Esophagus squamous epithelium (tissue), 5 donors: ENCODE measurements at regions not wholly inside any gene's neighbourhood (a gene's known extent, or its start where the extent isn't known, plus 50 kb on each side); places are given as distances from the start of the nearest gene placed in this dataset.
"Not testable (repeated sequence)": the region's sequence is repeated elsewhere in the genome, so short reads cannot be mapped to it uniquely, and the experiment has no call there.

ENCODE experiments used
- DNase-seq: peaks from one replicate; lab custom pipeline; 2025; lab: John Stamatoyannopoulos, UW
- H3K27ac ChIP-seq, 4 donors: fragments of 200-600 bp; sonication (generic); one replicate each; pipeline ENCODE4 v1.5.1; 2016 to 2019; ENCODE audit warnings: mild to moderate bottlenecking in 1 of 4
- H3K27me3 ChIP-seq, 4 donors: fragments of 200-600 bp; sonication (generic); 1 replicate in 3 of 4; 2 replicates in 1 of 4; pipeline versions ENCODE4 v1.5.1 to v1.6.0; 2017 to 2021; ENCODE audit warnings: antibody characterized with exemption in 1 of 4
- H3K36me3 ChIP-seq, 3 donors: fragments of 200-600 bp; sonication (generic); one replicate each; pipeline ENCODE4 v1.5.1; 2016 to 2019
- H3K4me1 ChIP-seq, 3 donors: fragments of 200-600 bp; sonication (generic); one replicate each; pipeline ENCODE4 v1.5.1; 2017 to 2019
- H3K4me3 ChIP-seq, 4 donors: fragments of 200-600 bp; sonication (generic); 1 replicate in 3 of 4; 2 replicates in 1 of 4; pipeline ENCODE4 v1.5.1; 2016 to 2019; ENCODE audit warnings: mild to moderate bottlenecking in 2 of 4, moderate library complexity in 1 of 4
- H3K9me3 ChIP-seq, 3 donors: fragments of 200-600 bp; sonication (generic); one replicate each; pipeline ENCODE4 v1.5.1; 2016 to 2019
- POLR2A ChIP-seq, 4 donors: fragments of 450-650 bp; IDR thresholded peaks; one replicate each; pipeline ENCODE4 v1.6.1; 2017; ENCODE audit warnings: antibody characterized with exemption in 4 of 4, mild to moderate bottlenecking in 4 of 4, moderate library complexity in 3 of 4
- WGBS, 2 donors: methylation state at CpG; one replicate each; pipeline ENCODE4 v1.1.5; 2018; 5-methylcytosine and 5-hydroxymethylcytosine counted together
- intact Hi-C: fragments of 100-400 bp; cut with DNase I; formaldehyde crosslinking; loops from one replicate; pipeline ENCODE4 v1.15.0; 2022
- TF ChIP-seq, protein P1 (sequence below), 6 experiments: fragments of 450-650 bp in 4 of 6; fragments of 200-600 bp in 2 of 6; sonication (generic) in 2 of 6; IDR thresholded peaks; one replicate each; pipeline ENCODE4 v1.5.1; 2016 to 2019; ENCODE audit warnings: antibody characterized with exemption in 6 of 6, mild to moderate bottlenecking in 4 of 6, moderate library complexity in 4 of 6
- donor health status: DM: yes; HTN: yes; CAD: no.

DNA sequence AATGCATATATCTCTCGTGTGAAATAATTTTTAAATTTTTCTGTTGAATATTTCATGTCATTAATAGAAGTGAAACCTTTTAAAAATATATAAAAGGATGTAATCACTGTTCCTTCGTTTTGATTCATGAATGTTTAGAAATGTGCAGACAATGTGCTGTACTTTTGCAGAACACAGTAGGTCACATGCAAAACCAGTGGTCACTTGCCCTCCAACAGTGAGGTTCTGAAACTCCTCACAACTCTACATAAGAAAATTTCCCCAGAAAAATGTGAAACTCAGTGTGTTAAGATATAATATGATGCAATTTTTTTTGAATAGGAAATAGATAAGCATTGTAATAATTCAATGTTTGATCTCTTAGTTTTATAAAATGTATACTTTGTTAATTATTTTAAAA lies 747.7 kb upstream of the CDH18 start:
- H3K4me1 ChIP-seq, intact Hi-C loops, H3K27me3 ChIP-seq, H3K27ac ChIP-seq, H3K36me3 ChIP-seq, H3K4me3 ChIP-seq, DNase-seq, H3K9me3 ChIP-seq: not testable (repeated sequence)
- 35 to 52% methylated on average over 2 of the region's 2 CpGs for WGBS, 2 donors

DNA sequence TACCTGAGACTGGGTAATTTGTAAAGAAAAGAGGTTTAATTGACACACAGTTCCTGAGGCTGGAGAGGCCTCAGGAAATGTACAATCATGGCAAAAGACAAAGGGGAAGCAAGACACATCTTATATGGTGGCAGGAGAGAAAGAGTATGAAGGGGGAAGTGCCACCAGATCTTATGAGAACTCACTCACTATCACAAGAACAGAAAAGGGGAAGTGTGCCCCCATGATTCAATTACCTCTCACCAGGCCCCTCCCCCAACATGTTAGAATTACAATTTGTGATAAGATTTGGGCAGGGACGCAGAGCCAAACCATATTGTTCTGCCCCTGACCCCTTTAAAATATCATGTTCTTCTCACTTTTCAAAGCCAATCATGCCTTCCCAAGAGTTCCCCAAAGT lies 744.2 kb upstream of the CDH18 start:
- not testable (repeated sequence) for DNase-seq

DNA sequence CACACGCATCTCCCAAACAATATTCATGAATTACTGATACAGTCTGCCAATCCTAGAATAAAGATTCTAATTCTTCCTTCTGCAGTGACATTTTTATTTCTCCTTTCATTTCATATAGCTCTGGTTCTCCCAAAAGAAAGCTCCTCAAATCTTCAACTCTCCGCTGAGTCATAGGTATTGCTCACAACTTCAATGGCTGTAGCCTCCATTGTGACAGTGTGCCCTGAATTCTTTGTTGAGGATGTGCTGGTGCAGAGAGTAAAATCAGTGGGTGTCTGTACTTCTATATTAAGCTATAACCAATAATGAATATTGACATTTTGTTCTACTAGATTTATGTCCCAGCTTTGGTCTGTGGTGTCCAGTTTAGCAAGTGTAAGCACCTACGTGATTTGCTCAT lies 733.3 kb upstream of the CDH18 start:
- H3K36me3 ChIP-seq, H3K9me3 ChIP-seq, DNase-seq, H3K4me1 ChIP-seq, intact Hi-C loops, H3K4me3 ChIP-seq, H3K27me3 ChIP-seq, H3K27ac ChIP-seq: not testable (repeated sequence)
- 86 to 100% methylated on average over 1 to 2 of the region's 3 CpGs for WGBS, 2 donors

More for the DNA sequence above, 744.2 kb upstream of the CDH18 start:
- H3K4me1 ChIP-seq, intact Hi-C loops, H3K36me3 ChIP-seq, H3K4me3 ChIP-seq, H3K27me3 ChIP-seq, H3K27ac ChIP-seq, H3K9me3 ChIP-seq: not testable (repeated sequence)
- 80 to 89% methylated on average over 1 of the region's 1 CpG for WGBS, 2 donors

DNA sequence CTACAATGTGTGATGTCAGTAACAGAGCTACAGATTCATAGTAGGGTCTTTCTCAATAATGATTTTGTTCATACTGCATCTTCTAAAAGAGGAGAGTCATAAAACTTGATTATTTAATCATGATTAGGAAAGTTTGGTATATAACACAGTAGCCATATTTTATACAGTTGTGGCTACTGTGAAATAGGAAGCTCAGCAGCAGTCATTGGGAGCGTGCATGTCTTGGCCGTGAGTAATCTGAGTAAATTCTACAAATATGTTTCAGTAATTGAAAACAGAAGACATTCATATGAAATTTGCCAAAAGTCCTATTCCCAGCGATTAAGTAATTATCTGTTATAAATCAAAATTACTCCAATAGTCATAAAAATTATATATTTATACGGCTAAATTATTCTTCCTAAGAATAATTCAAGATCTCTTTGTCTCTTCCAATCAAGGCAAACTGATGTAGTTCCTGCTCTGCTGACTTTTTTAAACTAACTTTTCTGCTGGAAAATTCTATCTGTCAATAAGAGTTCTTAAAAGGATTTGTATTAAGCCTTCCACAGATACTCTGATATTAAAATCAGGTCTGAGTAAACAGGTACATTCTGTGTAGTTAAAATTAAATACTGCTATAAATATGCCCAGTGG lies 723.6 kb upstream of the CDH18 start:
- H3K9me3 ChIP-seq, H3K4me3 ChIP-seq, H3K27me3 ChIP-seq, H3K36me3 ChIP-seq, DNase-seq, H3K4me1 ChIP-seq, H3K27ac ChIP-seq, intact Hi-C loops: not testable (repeated sequence)
- 76 to 84% methylated on average over 3 to 4 of the region's 4 CpGs for WGBS, 2 donors

DNA sequence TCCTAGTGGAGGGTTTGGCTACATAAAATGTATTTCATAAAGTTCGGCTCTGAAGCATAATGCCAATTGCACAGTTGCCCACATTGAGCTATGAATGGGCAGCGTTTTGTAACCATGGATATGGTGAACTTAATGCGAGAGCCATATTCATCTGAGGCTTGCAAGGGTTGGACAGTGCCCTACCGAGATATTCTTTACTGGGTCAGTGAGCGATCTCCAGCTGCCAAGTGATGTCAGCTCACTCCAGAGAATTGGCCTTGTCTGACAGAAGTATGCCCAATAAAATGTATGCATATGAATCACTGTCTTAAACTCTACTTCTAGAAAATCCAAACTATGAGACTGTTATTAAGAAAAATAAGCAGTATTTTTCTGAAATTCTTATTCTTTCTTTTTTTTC lies 719.6 kb upstream of the CDH18 start:
- intact Hi-C loops, DNase-seq, H3K27ac ChIP-seq, H3K36me3 ChIP-seq, H3K9me3 ChIP-seq, H3K4me1 ChIP-seq, H3K27me3 ChIP-seq, H3K4me3 ChIP-seq: not testable (repeated sequence)
- 74 to 78% methylated on average over 5 of the region's 5 CpGs for WGBS, 2 donors

DNA sequence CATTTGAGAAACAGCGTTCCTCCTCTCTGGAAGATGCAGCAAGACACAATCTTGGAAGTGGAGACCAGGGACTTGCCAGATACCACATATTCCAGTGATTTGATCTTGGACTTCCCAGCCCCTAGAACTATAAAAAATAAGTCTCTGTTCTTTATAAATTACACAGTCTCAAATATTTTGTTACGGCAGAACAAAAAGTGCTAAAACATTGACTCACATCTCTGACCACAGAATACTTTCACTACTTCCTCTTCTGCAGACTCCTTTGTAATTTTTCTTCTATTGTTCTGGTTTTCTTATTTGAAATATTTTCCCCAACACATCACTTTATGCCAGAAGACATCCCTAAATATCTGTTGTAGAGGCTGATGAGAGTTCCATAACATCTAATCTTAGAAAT lies 706.1 kb upstream of the CDH18 start:
- Histone ChIP-seq H3K36me3 (no peaks in the 10 kb centered on the region), H3K4me1 (no peaks in the 10 kb centered on the region), H3K27me3 (no peaks in the 10 kb centered on the region), H3K27ac (no peak overlapping the region), H3K4me3 (no peak overlapping the region), H3K9me3 (no peaks in the 10 kb centered on the region)
- no peak for DNase-seq
- WGBS, 2 donors, result 27 to 29% methylated on average over 2 of the region's 2 CpGs
- TF ChIP-seq, protein P1, sequence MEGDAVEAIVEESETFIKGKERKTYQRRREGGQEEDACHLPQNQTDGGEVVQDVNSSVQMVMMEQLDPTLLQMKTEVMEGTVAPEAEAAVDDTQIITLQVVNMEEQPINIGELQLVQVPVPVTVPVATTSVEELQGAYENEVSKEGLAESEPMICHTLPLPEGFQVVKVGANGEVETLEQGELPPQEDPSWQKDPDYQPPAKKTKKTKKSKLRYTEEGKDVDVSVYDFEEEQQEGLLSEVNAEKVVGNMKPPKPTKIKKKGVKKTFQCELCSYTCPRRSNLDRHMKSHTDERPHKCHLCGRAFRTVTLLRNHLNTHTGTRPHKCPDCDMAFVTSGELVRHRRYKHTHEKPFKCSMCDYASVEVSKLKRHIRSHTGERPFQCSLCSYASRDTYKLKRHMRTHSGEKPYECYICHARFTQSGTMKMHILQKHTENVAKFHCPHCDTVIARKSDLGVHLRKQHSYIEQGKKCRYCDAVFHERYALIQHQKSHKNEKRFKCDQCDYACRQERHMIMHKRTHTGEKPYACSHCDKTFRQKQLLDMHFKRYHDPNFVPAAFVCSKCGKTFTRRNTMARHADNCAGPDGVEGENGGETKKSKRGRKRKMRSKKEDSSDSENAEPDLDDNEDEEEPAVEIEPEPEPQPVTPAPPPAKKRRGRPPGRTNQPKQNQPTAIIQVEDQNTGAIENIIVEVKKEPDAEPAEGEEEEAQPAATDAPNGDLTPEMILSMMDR (IDR thresholded peaks at IDR 0.05), result no peak
- TF ChIP-seq POLR2A (IDR thresholded peaks at IDR 0.05), result no peak
- intact Hi-C loops, result no loop called here

DNA sequence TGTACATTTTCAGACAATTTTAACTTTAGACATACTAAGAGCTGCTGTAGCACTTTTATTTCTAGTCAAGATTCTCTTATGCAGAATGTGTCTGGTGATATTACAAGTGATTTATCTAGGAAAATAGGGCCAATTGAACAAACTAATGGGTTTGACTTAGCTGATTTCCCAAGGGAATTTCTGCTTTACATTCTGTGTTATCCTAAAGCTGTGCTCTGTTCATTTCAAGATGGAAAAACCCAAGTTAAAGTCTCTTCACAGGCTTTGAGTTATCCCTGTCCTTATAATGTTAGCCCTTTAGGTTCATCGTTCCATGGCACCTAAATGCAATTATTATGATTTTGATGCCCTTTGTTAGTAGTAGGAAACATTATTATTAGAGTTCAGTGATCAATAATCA lies 704.9 kb upstream of the CDH18 start:
- intact Hi-C loops, result no loop called here
- no peaks in the 10 kb centered on the region for H3K4me1 ChIP-seq
- H3K27me3 ChIP-seq, result no peaks in the 10 kb centered on the region
- no peak overlapping the region for H3K27ac ChIP-seq
- H3K4me3 ChIP-seq, result no peak overlapping the region
- H3K9me3 ChIP-seq, result no peaks in the 10 kb centered on the region
- TF ChIP-seq POLR2A (IDR thresholded peaks at IDR 0.05), result no peak
- TF ChIP-seq, protein P1 (IDR thresholded peaks at IDR 0.05), result no peak
- no peak for DNase-seq
- no peaks in the 10 kb centered on the region for H3K36me3 ChIP-seq
- 50 to 92% methylated on average over 1 of the region's 1 CpG for WGBS, 2 donors
